ENCODE measurements at regions not wholly inside any gene's neighbourhood (a gene's known extent, or its start where the extent isn't known, plus 50 kb on each side); places are given as distances from the start of the nearest gene placed in this dataset.

GRCh38 chr20:50423758-50424157, 86.4 kb upstream of the PTPN1 start (continued):
- TF ChIP-seq FOXP4 (CRISPR knock-in tag; IDR thresholded peaks at IDR 0.05; ENCODE audit: borderline replicate concordance) (no peak), CBFB (CRISPR knock-in tag; IDR thresholded peaks at IDR 0.05) (no peak), ETV6 (IDR thresholded peaks at IDR 0.05; ENCODE audit: borderline replicate concordance in 1 of 2, low read depth in 2 of 2, low read length in 1 of 2) (no peak), ETV6 (CRISPR knock-in tag; IDR thresholded peaks at IDR 0.05; ENCODE audit: borderline replicate concordance) (no peak), ZNF212 (CRISPR knock-in tag; IDR thresholded peaks at IDR 0.05) (no peak), ADNP (tag; IDR thresholded peaks at IDR 0.05) (peak; percentile 45; the same call in 1 of the 2 replicates), RBBP5 (IDR thresholded peaks at IDR 0.05; ENCODE audit: borderline replicate concordance, insufficient read depth, low read length, poor library complexity, severe bottlenecking) (no peak), PPARD (CRISPR knock-in tag; IDR thresholded peaks at IDR 0.05) (no peak), FOXM1 (IDR thresholded peaks at IDR 0.05; ENCODE audit: low read depth) (no peak), FOXM1 (CRISPR knock-in tag; IDR thresholded peaks at IDR 0.05; ENCODE audit: low read depth) (no peak), UBTF (IDR thresholded peaks at IDR 0.05; ENCODE audit: borderline replicate concordance in 1 of 2, low read depth in 2 of 2, low read length in 2 of 2) (no peak), ZNF507 (tag; conservative IDR thresholded peaks at IDR 0.05) (no peak)
- TF ChIP-seq, protein P1, sequence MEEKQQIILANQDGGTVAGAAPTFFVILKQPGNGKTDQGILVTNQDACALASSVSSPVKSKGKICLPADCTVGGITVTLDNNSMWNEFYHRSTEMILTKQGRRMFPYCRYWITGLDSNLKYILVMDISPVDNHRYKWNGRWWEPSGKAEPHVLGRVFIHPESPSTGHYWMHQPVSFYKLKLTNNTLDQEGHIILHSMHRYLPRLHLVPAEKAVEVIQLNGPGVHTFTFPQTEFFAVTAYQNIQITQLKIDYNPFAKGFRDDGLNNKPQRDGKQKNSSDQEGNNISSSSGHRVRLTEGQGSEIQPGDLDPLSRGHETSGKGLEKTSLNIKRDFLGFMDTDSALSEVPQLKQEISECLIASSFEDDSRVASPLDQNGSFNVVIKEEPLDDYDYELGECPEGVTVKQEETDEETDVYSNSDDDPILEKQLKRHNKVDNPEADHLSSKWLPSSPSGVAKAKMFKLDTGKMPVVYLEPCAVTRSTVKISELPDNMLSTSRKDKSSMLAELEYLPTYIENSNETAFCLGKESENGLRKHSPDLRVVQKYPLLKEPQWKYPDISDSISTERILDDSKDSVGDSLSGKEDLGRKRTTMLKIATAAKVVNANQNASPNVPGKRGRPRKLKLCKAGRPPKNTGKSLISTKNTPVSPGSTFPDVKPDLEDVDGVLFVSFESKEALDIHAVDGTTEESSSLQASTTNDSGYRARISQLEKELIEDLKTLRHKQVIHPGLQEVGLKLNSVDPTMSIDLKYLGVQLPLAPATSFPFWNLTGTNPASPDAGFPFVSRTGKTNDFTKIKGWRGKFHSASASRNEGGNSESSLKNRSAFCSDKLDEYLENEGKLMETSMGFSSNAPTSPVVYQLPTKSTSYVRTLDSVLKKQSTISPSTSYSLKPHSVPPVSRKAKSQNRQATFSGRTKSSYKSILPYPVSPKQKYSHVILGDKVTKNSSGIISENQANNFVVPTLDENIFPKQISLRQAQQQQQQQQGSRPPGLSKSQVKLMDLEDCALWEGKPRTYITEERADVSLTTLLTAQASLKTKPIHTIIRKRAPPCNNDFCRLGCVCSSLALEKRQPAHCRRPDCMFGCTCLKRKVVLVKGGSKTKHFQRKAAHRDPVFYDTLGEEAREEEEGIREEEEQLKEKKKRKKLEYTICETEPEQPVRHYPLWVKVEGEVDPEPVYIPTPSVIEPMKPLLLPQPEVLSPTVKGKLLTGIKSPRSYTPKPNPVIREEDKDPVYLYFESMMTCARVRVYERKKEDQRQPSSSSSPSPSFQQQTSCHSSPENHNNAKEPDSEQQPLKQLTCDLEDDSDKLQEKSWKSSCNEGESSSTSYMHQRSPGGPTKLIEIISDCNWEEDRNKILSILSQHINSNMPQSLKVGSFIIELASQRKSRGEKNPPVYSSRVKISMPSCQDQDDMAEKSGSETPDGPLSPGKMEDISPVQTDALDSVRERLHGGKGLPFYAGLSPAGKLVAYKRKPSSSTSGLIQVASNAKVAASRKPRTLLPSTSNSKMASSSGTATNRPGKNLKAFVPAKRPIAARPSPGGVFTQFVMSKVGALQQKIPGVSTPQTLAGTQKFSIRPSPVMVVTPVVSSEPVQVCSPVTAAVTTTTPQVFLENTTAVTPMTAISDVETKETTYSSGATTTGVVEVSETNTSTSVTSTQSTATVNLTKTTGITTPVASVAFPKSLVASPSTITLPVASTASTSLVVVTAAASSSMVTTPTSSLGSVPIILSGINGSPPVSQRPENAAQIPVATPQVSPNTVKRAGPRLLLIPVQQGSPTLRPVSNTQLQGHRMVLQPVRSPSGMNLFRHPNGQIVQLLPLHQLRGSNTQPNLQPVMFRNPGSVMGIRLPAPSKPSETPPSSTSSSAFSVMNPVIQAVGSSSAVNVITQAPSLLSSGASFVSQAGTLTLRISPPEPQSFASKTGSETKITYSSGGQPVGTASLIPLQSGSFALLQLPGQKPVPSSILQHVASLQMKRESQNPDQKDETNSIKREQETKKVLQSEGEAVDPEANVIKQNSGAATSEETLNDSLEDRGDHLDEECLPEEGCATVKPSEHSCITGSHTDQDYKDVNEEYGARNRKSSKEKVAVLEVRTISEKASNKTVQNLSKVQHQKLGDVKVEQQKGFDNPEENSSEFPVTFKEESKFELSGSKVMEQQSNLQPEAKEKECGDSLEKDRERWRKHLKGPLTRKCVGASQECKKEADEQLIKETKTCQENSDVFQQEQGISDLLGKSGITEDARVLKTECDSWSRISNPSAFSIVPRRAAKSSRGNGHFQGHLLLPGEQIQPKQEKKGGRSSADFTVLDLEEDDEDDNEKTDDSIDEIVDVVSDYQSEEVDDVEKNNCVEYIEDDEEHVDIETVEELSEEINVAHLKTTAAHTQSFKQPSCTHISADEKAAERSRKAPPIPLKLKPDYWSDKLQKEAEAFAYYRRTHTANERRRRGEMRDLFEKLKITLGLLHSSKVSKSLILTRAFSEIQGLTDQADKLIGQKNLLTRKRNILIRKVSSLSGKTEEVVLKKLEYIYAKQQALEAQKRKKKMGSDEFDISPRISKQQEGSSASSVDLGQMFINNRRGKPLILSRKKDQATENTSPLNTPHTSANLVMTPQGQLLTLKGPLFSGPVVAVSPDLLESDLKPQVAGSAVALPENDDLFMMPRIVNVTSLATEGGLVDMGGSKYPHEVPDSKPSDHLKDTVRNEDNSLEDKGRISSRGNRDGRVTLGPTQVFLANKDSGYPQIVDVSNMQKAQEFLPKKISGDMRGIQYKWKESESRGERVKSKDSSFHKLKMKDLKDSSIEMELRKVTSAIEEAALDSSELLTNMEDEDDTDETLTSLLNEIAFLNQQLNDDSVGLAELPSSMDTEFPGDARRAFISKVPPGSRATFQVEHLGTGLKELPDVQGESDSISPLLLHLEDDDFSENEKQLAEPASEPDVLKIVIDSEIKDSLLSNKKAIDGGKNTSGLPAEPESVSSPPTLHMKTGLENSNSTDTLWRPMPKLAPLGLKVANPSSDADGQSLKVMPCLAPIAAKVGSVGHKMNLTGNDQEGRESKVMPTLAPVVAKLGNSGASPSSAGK (IDR thresholded peaks at IDR 0.05): no peak

All from K562 (cell line).